ENCODE measurements at regions not wholly inside any gene's neighbourhood (a gene's known extent, or its start where the extent isn't known, plus 50 kb on each side); places are given as distances from the start of the nearest gene placed in this dataset.

GRCh38 chr16:9308850-9309249 lies 217.4 kb downstream of the HAPSTR1 start:
- Histone ChIP-seq H3K9me3 (ENCODE audit: insufficient read depth, low read length) (no peaks in the 10 kb centered on the region), H3K27me3 (ENCODE audit: low read length) (no peaks in the 10 kb centered on the region), H3K9ac (ENCODE audit: low read length) (no peak overlapping the region), H3K27ac (ENCODE audit: low read depth, low read length) (no peak overlapping the region), H4K20me1 (ENCODE audit: low read depth, low read length) (no peaks in the 10 kb centered on the region), H3K9me2 (replicated peaks; ENCODE audit: insufficient read depth, low read length) (no peaks in the 10 kb centered on the region), H3K4me2 (ENCODE audit: low read depth, low read length, poor library complexity, severe bottlenecking) (no peak overlapping the region), H3K79me2 (ENCODE audit: insufficient read depth, low read length) (no peaks in the 10 kb centered on the region), H3F3A (ENCODE audit: insufficient read depth) (no peaks in the 10 kb centered on the region), H3K4me3 (ENCODE audit: insufficient read depth, low read length, poor library complexity, severe bottlenecking) (no peak overlapping the region), H3K36me3 (ENCODE audit: low read length) (no peaks in the 10 kb centered on the region), H2AFZ (ENCODE audit: low read depth, low read length, severe bottlenecking) (no peak overlapping the region)
- no peak for TF ChIP-seq EZH2phosphoT487 (conservative IDR thresholded peaks at IDR 0.05; ENCODE audit: low read length)
- TF ChIP-seq CTCF (IDR thresholded peaks at IDR 0.05; ENCODE audit: insufficient read depth, low read length, poor library complexity, severe bottlenecking) = no peak

- Histone ChIP-seq H3K9me2 (replicated peaks; ENCODE audit: insufficient read depth, low read length) (no peaks in the 10 kb centered on the region), H3K27ac (ENCODE audit: low read depth, low read length) (no peak overlapping the region), H3K9me3 (ENCODE audit: insufficient read depth, low read length) (no peaks in the 10 kb centered on the region), H3K9ac (ENCODE audit: low read length) (no peak overlapping the region), H4K20me1 (ENCODE audit: low read depth, low read length) (no peaks in the 10 kb centered on the region), H3K4me3 (ENCODE audit: insufficient read depth, low read length, poor library complexity, severe bottlenecking) (no peak overlapping the region), H3K36me3 (ENCODE audit: low read length) (no peaks in the 10 kb centered on the region), H2AFZ (ENCODE audit: low read depth, low read length, severe bottlenecking) (no peak overlapping the region), H3F3A (ENCODE audit: insufficient read depth) (no peaks in the 10 kb centered on the region), H3K79me2 (ENCODE audit: insufficient read depth, low read length) (no peaks in the 10 kb centered on the region), H3K4me2 (ENCODE audit: low read depth, low read length, poor library complexity, severe bottlenecking) (no peak overlapping the region), H3K27me3 (ENCODE audit: low read length) (no peaks in the 10 kb centered on the region)
- TF ChIP-seq EZH2phosphoT487 (conservative IDR thresholded peaks at IDR 0.05; ENCODE audit: low read length) (no peak), CTCF (IDR thresholded peaks at IDR 0.05; ENCODE audit: insufficient read depth, low read length, poor library complexity, severe bottlenecking) (no peak)
Measured at GRCh38 chr16:9309844-9310243, 218.4 kb downstream of the HAPSTR1 start.

GRCh38 chr16:9311303-9311954 lies 220.0 kb downstream of the HAPSTR1 start:
- no peak overlapping the region for H3K9ac ChIP-seq (ENCODE audit: low read length)
- H3K79me2 ChIP-seq (ENCODE audit: insufficient read depth, low read length) = no peaks in the 10 kb centered on the region
- no peaks in the 10 kb centered on the region for H3K27me3 ChIP-seq (ENCODE audit: low read length)
- H3K9me2 ChIP-seq (replicated peaks; ENCODE audit: insufficient read depth, low read length) = no peaks in the 10 kb centered on the region
- H3F3A ChIP-seq (ENCODE audit: insufficient read depth) = no peaks in the 10 kb centered on the region
- H3K4me2 ChIP-seq (ENCODE audit: low read depth, low read length, poor library complexity, severe bottlenecking) = no peak overlapping the region
- H3K9me3 ChIP-seq (ENCODE audit: insufficient read depth, low read length) = no peaks in the 10 kb centered on the region
- no peak overlapping the region for H3K4me3 ChIP-seq (ENCODE audit: insufficient read depth, low read length, poor library complexity, severe bottlenecking)
- no peak overlapping the region for H2AFZ ChIP-seq (ENCODE audit: low read depth, low read length, severe bottlenecking)
- H4K20me1 ChIP-seq (ENCODE audit: low read depth, low read length) = no peaks in the 10 kb centered on the region
- H3K36me3 ChIP-seq (ENCODE audit: low read length) = no peaks in the 10 kb centered on the region
- TF ChIP-seq EZH2phosphoT487 (conservative IDR thresholded peaks at IDR 0.05; ENCODE audit: low read length) (no peak), CTCF (IDR thresholded peaks at IDR 0.05; ENCODE audit: insufficient read depth, low read length, poor library complexity, severe bottlenecking) (no peak)
- no peak overlapping the region for H3K27ac ChIP-seq (ENCODE audit: low read depth, low read length)
